GM21447 (cell line): ENCODE measurements at regions not wholly inside any gene's neighbourhood (a gene's known extent, or its start where the extent isn't known, plus 50 kb on each side); places are given as distances from the start of the nearest gene placed in this dataset.

Experiments used
- ATAC-seq: cut with Tn5 transposase; IDR thresholded peaks from one replicate; pipeline ENCODE4 v1.9.1; 2021; ENCODE audit not compliant: unreplicated experiment

DNA sequence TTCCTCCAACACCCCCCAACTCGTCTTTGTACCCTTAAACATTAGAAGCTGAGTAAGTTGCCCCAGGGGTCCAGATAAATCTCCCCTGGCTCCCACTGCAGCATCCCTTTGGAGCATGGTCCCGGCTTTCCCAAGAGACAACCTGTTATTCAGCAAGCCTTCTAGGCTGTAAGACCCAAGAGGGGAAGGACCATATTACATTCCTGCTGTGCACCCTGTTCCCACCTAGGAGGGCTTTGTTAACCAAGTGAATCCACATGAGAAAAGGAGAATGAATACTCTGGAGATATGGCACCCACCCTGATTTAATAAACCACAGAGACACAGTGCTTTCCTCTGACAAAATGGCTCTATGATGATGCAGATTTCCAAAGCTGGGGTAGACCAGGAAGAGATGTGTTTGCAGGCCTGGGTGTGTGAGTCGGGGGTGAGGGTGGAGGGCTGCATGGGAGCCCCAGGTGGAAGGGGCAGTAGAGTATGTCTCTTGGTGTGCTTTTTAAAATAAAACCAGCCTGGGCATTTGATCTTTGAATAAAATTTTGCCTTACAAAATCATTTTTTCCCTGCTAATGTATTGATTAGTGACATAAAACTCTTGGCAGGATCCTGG lies 325.2 kb downstream of the DRD1 start:
- ATAC-seq = no peak

DNA sequence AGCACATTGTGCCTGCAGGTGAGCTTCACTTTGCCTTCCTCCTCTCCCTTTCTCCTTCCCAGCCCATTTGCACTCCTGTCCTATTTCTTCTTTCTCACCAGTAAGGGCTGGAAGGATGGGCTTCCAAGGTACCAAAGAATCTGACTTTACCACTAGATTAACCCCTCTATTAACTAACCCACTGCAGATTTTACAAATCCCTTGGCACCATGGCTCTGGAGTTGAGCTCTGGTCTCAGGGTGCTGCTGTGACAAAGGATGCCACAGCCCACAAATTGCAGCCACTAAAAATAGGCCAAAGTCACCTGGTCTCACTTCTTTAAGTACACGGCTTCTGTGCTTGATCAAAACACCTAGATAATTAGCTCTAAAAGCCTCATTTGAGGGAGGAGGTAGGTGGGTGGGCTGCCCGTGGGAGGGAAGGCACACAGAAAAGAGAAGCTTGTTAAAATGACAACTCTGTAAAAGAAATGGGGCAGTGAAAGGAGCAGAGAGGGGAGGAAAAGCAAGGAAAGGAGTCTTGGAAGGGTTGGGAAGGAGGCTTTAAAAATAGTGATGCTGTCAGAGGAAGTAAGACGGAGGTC lies 327.4 kb downstream of the DRD1 start:
- no peak for ATAC-seq

DNA sequence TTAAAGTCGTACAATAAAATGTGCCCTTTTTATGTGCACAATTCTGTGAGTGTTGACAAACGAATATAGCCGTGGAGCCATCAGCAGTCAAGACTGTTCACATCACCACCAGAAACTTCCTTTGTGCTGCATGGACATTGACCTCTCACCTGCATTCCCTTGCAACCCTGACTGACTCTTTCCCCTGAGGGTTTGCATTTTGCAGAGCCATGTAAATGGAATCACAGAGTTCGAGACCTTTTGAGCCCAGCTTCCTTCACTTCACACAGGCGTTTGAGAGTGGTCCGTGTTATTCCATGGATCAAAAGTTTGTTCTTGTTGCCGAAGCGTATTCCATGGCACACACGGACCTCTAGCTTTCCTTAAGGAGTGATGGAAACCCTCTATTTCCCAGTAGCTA lies 328.2 kb downstream of the DRD1 start:
- no peak for ATAC-seq

DNA sequence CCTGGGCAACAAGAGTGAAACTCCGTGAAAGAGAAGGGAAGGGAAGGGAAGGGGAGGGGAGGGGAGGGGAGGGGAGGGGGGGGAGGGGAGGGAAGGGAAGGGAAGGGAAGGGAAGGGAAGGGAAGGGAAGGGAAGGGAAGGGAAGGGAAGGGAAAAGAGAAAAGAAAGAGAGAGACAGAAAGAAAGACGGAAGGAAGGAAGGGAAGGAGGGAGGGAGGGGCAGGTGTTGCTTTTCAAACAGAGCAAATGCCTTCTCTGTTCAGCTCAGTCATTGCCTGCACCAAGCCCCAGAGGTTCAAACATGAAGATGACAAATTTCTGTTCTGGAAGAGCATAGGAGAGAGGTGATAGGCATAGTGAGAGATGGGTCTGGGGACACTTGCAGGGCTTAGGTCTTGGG lies 330.0 kb downstream of the DRD1 start:
- ATAC-seq = no peak

DNA sequence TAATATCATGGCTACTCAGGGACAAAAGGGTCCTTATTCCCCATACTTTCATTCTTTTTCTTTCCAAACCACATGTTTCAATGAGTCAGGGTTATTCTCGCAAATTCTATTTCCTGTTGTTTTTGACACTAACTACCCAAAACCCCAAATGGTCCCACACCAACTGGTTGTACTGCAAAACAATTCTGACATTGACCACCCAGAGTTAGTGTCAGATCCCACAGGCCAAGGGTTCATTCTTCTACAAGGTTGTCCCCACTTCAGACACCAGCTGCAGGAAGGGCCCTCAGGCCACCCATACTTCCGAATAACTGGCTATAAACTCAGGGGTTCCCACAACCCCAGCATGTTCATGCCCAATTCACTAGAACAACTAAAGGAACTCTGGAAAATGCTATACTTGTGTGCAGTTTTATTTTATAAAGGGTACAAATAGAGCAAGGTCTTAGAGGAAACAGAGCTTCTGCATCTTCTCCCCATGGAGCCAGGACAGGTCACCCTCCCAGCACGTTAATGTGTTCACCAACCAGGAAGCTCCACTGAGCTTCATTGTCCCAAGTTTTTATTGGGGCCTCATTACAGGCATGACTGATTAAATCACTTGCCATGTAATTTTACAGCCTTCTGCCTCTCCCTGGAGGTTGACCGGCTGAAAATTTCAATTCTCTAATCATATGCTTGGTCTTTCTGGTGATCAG lies 334.8 kb downstream of the DRD1 start:
- ATAC-seq = no peak

- no peak for ATAC-seq
Observed at GRCh38 chr5:175107865-175108264, 336.1 kb downstream of the DRD1 start.

DNA sequence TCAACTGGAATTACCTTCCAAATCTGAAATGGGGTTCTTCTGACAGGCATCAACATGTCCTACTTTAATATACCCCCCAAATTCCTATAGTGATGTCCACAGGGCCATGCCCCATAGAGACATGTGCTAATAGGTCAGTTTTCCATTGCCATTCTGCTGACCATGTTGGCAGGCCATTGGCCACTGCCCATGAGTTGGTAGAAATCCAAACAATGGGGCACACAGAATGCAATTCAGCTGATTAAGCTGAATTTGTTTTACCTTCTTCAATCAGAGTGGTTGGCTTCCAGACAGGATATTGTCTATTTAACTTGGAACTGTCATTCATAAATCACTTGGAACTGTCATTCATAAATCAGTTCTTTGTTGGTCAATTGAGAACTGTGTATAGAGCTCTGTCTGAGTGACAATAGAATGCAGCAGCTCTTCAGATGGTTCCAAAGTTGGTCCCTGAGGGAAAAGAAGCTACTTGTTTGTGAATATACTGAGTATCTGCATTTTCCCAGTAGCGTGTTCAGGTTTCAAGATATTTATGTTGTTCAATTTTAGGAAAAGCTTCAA lies 336.9 kb downstream of the DRD1 start:
- ATAC-seq = no peak

GRCh38 chr5:175104677-175105076 lies 339.3 kb downstream of the DRD1 start:
- ATAC-seq = no peak

- ATAC-seq = no peak
Observed at GRCh38 chr5:175103746-175104145, 340.2 kb downstream of the DRD1 start.

GRCh38 chr5:175102717-175103116 lies 341.3 kb downstream of the DRD1 start:
- no peak for ATAC-seq

- ATAC-seq = no peak
Observed at GRCh38 chr5:175098301-175098700, 345.7 kb downstream of the DRD1 start.

GRCh38 chr5:175096469-175097165 lies 347.4 kb downstream of the DRD1 start:
- ATAC-seq = no peak

GRCh38 chr5:175094461-175094860 lies 349.5 kb downstream of the DRD1 start:
- ATAC-seq = no peak

DNA sequence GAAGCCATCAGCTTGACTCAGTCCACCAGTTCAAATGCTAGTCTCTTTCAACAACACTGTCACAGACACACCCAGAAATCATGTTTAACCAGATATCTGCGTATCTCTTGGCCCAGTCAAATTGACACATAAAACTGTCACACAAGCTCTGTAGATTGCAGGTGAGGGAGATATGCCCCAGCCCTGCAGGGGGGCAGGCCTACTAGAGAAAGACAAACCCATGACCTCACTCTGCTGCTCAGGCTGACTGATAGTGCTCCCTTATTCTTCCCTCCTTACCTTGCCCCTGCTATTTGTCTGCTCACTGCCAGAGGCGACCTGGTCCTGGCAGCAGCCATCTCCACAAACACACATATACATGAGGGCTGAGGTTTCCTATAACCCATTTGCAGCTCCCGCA lies 351.3 kb downstream of the DRD1 start:
- no peak for ATAC-seq

DNA sequence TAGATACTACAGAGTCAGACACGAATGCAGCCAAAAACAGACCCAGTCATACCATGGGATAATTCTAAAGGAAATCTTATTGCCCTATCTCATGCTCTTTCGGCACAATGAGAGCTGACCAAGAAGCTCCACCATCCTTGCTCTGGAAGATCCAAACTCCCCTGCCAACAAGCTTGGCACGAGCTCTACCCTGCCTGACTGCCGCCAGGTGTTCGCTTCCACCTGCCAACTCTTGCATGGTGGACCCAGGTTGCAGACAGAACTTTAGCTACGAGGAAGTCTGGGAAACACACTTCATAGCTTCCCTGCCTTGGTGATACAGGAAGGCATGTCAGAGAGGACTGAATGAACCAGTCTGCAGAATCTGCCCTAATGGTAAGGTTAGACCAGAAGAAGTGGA lies 355.0 kb downstream of the DRD1 start:
- no peak for ATAC-seq

DNA sequence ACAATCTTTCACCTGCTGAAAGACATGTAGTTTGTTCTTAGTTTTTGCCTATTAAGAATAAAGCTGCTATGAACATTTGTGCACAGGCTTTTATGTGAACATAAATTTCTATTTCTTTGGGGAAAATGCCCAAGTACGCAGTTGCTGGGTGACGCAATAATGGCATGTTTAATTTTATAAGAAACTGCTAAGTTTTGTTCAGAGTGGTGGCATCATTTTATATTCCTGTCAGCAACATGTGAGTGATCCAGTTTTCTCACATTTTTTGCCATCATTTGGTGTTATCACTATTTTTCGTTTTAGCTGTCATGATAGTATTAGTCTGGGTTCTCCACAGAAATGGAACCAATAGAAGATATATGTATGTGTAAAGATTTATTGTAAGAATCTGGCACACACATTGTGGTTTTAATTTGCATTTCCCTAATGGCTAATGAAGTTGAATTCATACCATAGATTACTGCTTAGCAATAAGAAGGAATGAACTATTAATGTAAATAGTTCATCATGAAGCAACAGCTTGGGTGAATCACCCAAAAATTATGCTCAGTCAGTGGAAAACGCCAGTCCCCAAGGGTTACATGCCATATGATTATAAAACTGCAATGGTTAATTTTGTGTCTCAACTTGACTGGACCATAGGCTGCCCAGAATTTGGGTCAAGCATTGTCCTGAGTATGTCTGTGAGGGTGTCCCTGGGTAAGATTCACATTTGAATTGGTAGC lies 358.6 kb downstream of the MSX2 start:
- ATAC-seq = no peak

DNA sequence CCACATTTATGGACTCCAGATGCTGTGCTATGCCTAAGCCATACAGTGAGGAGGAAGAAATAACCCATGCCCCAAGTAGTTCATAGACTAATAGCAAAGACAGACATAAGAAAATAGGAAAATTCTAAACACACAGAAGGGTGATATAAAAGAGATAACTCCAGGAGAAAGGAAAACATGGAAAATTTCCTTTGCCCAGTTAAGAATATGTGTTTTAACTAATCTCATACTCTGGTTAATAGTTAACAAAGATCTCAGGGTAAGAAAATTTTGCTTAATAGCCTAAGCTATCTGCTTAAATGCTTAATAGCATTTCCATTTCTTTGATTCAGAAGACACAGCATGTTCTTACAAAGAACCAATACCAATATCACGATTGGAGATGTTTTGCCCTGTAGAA lies 358.0 kb downstream of the MSX2 start:
- no peak for ATAC-seq

DNA sequence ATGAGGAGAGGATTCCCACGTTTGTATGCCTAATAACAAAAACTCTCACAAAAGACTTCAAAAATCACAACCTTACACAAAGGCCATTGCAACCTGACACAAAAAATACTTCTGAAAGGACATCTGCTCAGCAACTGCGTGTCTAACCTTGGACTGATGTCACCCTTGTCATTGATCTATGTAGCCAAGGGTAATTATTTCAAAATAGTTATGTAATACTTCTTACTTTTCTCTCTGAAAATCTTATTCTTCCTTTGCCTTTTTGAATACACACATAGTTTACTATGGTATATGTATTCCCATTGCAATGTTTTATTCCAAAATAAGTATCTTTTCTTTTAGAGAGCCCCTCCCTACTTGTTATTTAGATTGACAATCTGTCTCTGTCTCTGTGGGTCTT lies 355.3 kb downstream of the MSX2 start:
- no peak for ATAC-seq

DNA sequence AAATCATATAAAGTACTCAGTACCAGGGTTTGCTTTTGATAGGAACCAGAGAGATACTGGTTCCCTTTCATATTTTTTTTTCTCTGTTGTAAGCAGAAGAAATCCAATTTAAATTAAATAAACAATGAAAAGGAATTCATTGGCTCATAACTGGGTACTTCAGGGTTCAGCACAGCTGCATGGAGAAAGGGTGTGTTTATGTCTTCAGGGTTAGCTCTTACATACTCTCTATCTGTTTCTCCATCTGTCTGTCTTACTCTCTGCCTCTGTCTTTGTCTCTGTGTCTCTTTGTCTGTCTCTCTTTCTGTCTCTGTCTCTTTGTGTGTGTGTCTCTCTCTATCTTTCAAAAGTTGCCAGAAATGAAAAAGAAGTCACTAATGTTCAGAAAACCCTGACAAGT lies 345.9 kb downstream of the MSX2 start:
- ATAC-seq = no peak

DNA sequence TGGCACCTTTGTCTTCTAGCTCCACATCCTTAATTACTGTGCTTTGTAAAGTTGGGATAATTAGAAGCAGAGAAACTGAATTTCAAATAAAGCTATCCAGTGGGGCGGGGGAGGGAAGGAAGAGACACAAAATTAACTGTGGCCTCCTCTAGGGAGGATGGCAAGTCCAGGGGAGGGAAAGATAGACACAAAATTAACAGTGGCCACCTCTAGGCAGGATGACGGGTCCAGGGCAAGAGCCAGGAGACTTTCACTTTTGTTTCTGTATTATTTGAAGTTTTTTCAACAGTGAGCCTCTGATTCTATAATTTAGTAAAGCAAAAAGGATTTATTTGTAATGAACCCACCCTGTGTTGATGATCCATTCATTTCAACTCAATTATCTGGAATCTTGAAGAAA lies 335.9 kb downstream of the MSX2 start:
- no peak for ATAC-seq

DNA sequence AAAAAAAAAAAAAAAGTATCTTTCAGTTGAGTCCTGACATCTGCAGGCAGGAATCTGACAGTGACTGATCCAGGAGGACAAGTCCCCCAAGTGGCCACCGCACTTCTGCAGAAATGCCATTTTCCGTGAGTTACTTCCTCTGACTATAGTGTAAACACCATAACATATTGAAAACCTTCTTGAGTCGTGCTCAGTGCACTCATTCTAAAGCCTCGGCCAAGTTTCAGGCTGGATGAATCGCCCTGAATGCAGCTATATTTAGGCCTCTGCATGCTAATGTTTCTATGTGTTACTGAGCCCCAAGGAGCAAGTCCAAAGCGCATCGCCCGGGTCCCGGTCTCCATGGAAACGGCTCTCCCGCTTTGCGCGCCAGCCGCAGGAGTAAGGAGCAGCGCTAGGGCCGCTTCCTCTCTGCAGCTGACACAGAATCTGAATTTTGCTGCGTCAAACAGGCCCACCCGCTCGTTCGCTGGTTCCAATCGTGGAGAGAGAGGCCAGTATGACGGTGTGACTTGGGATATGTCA lies 335.4 kb downstream of the MSX2 start:
- no peak for ATAC-seq
